T-helper 1 cell treated with Interleukin-12 subunit alpha and Interleukin-12 subunit beta and Interleukin-4 antibody, amounts not matched to agents 30 ng/mL and 1 ng/mL, for 36 hours (primary cell): ENCODE measurements at regions not wholly inside any gene's neighbourhood (a gene's known extent, or its start where the extent isn't known, plus 50 kb on each side); places are given as distances from the start of the nearest gene placed in this dataset.

Experiments
- intact Hi-C: fragments of 100-400 bp; cut with micrococcal nuclease; formaldehyde crosslinking; loops from one replicate; pipeline ENCODE4 v1.15.1; 2024

DNA sequence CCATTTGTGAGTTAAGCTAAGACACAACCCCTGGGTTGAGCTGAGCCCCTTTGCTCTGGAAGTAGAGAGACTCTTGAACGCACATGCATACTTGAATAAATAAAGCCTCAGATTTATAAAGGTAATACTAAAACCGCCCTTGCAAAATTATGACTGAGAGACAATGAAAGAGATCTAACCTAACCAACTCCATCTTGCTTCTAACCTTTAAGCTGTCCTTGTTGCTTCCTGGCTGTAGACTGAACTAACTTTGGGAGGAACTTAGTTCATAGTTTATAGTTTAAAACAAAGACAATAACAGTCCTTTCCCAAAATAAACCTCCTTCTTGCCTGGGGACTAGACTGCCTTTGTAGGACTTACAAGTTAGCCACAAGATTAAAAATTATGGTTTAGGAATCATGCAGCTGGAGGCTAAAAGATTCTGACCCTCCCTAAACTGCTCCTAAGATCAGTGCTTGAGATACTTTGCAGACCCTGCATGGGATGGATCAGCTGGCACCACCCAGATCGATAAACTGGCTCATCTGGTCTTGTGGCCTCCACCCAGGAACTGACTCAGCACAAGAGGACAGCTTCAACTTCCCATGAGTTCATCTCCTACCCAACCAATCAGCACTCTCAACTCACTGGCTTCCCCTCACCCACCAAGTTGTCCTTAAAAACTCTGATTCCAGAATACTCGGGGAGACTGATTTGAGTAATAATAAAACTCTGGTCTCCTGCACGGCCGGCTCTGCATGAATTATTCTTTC, 240.2 kb upstream of the SLC14A2 start:
- intact Hi-C loops, result no loop called here

DNA sequence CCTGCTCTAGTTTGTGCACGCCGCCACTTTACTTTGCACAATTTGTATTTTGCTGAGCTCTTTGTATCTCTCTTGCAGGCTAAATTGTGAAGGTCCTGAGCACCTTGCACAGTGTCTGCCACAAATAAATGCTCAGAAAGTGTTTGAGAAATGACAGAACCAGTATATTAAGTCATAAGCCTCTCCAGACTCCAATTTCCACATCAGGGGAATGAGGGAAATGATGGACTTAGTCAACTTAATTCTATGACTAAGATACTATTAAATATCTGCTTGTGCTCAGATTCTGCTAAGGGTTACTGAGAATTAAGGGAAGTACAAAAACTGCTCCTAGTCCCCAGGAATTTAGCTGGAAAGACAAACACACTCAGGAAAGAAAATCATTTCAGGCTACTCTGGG, 239.1 kb upstream of the SLC14A2 start:
- intact Hi-C loops, result no loop called here

- intact Hi-C loops, result no loop called here
Measured at GRCh38 chr18:45378308-45378707, 237.0 kb upstream of the SLC14A2 start.

- intact Hi-C loops, result no loop called here
Measured at GRCh38 chr18:45378933-45379332, 236.3 kb upstream of the SLC14A2 start.

DNA sequence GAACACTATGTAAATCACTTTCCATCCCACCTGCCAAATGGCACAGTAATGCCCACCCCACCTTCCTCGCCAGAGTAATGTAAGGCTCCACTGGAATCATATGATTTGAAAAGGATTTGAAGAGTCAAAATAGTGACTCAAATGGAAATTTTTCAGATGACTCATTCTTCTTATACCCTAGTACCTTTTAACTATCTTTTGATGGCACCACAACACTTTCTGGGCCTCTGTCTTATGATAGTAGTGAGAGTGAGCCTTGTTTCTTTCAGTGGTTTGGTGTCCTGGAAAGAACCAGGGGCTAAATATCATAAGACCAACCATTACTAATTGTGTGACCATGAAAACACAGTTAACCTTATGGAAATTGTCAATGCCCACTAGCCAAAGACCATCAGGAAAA, 235.4 kb upstream of the SLC14A2 start:
- intact Hi-C loops, result loop anchor here (5.0 to 10.0 kb wide), 2 partner anchors 165 to 1248 kb away; no protein-coding TSS in a partner anchor

- intact Hi-C loops, result loop anchor here (5.0 to 10.0 kb wide), 2 partner anchors 166 to 1249 kb away; no protein-coding TSS in a partner anchor
Measured at GRCh38 chr18:45381282-45381681, 234.0 kb upstream of the SLC14A2 start.

DNA sequence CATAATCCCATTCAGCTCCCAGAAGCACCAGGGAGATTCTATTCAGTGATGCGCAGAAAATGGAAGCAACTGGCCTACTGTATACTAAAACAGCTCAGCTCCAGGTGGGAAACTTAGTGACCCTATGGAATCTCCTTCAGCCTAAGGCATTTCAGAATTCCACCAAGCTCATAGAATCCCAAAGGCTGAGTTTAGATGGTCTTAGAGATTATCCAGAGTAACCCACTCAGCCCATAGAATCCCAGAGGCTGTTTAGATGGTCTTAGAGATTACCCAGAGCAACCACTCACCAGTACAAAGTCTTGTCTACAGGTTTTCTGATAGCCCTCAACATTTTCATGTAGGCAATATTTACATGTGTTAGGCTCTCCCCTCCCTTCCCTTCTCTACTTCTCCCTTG, 232.0 kb upstream of the SLC14A2 start:
- intact Hi-C loops, result loop anchor here (5.0 to 10.0 kb wide), 2 partner anchors 168 to 1251 kb away; no protein-coding TSS in a partner anchor

DNA sequence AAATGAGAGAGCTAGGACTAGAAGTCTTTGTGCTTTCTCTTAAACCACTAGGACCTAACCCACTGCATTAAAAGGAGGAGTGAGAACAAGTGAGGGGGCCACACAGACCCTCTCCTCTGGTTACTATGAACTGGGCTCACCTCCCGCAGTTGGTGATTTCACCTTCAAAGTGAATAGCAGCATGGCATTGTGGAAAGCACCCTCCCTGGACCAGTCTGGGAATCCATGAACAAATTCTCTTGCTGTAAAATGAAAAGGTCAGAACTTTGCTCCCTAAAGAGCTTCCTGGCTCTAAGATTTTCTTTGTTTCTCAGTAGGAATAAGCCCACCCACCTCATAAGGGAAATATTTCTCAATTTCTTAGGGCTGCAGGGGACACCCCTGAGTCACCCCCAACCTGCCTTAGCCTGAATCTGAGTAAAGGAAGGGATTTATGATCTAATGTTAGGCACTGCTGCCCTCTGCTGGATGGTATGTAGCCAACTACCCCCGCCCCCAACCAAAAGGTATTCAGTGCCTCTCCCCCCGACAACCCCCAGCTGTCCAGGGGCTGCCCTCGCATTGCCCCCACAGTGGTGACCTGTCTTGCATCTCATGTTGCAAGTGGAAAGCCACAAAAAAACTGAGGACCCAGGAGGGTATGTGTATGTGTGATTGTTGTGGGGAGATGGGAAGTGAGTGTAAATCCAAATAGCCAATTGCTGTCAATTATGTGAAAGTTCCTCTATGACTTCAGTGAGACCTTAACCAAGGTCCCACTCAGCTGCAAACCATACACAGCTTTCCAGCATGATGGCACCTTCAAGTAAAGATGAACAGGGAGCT, 230.9 kb upstream of the SLC14A2 start:
- intact Hi-C loops, result loop anchor here (1.0 to 10.0 kb wide), 5 partner anchors 109 to 1813 kb away; partner anchors contain the start of gene SETBP1

- intact Hi-C loops, result loop anchor here (1.0 to 10.0 kb wide), 5 partner anchors 110 to 1814 kb away; partner anchors contain the start of gene SETBP1
Measured at GRCh38 chr18:45384962-45385315, 230.3 kb upstream of the SLC14A2 start.

DNA sequence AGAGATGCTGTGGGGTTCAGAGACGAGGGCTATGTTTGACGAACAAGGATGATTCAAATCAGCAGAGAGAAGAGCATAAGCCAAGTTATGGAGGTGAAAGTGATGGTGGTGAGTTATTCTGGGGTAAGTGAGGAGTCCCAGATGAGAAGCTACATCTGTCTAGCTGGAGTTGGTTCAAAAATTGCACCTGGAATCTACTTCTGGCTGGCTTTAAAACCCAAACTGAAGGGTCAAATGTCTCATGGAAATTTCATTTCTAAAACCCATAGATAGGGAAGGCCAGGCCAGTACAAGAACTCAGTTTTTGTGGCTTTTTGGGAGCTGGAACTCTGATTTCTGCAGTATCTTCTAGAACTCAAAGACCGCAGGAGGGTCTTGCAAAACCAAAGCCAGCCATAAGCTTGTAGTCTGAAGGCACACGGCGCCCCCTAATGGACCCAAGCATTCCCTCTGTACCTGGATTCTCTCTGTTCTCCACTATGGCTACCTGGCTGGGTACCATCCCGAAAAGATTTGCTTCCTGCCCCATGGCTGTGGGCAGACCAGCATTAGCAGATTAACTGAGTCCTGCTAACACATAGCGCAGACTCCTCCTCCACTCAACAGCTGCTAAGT, 229.1 kb upstream of the SLC14A2 start:
- intact Hi-C loops, result loop anchor here (10.0 kb wide), 1 partner anchor 171 kb away; no protein-coding TSS in a partner anchor

- intact Hi-C loops, result loop anchor here (10.0 kb wide), 1 partner anchor 172 kb away; no protein-coding TSS in a partner anchor
Measured at GRCh38 chr18:45387229-45387628, 228.0 kb upstream of the SLC14A2 start.

DNA sequence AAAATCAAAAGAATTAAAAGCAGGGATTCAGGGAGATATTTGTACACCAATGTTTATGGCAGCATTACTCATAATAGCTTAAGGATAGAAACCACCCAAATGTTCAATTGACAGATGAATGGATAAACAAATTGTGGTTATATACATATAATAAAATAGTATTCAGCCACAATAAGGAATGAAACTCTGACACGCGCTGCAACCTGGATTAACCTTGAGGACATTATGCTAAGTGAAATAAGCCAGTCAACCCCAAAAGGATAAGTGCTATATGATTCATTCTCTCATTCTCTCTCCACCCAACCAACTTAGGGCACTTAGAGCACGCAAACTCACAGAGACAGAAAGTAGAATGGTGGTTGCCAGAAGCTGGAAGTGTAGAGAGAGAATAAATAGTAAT, 216.8 kb upstream of the SLC14A2 start:
- intact Hi-C loops, result no loop called here

- intact Hi-C loops, result no loop called here
Measured at GRCh38 chr18:45399146-45399545, 216.1 kb upstream of the SLC14A2 start.

- intact Hi-C loops, result no loop called here
Measured at GRCh38 chr18:45399643-45400042, 215.6 kb upstream of the SLC14A2 start.

GRCh38 chr18:45402485-45403056, 212.7 kb upstream of the SLC14A2 start:
- intact Hi-C loops, result no loop called here

GRCh38 chr18:45403341-45404049, 211.8 kb upstream of the SLC14A2 start:
- intact Hi-C loops, result no loop called here

DNA sequence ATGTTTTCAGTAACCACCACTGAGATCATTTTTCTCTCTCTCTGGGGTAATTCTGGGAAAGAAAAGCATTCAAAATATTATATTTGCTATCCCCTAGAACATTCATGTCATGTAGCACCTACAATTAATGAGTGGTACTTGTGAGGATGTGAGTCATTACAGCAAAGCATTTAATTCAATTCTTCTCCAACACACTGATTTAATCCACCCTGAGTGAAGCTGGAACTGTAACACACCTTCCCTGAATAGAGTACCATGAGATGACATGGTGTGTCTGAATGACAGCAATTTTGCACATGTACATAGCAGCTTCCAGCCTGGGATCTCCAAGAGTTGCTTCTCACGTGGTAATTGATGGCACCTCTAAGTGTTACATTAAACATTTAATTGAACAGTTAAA, 207.1 kb upstream of the SLC14A2 start:
- intact Hi-C loops, result no loop called here

DNA sequence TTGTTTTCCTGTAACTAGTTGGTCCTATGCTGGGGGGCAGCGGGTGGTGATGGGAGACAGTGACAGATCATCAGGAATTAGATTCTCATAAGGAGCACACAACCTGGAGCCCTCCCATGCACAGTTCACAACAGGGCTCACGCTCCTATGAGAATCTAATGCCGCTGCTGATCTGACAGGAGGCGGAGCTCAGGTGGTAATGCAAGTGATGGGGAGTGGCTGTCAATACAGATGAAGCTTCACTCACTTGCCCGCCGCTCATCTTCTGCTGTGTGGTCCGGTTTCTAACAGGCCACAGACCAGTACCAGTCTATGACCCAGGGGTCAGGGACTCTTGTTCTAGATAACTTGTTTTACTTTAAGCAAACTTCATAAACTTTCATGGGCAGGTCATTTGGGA, 205.3 kb upstream of the SLC14A2 start:
- intact Hi-C loops, result no loop called here

DNA sequence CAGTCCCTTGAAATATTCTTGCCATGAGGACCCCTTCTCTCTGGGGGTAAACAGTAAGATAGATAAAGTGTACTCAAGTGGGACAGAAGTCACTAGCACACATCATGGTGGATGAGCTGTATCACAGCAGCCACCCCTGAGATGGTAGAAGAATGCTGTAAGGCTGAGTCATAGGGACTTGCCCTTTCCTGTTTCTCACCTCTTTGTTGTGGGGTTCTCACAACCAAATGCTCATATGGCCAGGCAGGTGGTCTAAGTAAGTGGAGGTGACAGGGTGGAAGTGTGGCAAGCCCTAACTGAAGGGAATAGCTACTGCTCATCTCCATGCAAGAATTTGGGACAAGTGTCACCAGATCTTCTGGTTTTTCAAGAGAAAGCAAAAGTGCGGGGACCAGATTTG, 202.7 kb upstream of the SLC14A2 start:
- intact Hi-C loops, result no loop called here

- intact Hi-C loops, result no loop called here
Measured at GRCh38 chr18:45413180-45413836, 202.0 kb upstream of the SLC14A2 start.
